NCI-H1436 (cell line): ENCODE measurements at regions not wholly inside any gene's neighbourhood (a gene's known extent, or its start where the extent isn't known, plus 50 kb on each side); places are given as distances from the start of the nearest gene placed in this dataset.

ENCODE experiments used
- DNase-seq: peaks from one replicate; lab custom pipeline; 2025; lab: John Stamatoyannopoulos, UW

DNA sequence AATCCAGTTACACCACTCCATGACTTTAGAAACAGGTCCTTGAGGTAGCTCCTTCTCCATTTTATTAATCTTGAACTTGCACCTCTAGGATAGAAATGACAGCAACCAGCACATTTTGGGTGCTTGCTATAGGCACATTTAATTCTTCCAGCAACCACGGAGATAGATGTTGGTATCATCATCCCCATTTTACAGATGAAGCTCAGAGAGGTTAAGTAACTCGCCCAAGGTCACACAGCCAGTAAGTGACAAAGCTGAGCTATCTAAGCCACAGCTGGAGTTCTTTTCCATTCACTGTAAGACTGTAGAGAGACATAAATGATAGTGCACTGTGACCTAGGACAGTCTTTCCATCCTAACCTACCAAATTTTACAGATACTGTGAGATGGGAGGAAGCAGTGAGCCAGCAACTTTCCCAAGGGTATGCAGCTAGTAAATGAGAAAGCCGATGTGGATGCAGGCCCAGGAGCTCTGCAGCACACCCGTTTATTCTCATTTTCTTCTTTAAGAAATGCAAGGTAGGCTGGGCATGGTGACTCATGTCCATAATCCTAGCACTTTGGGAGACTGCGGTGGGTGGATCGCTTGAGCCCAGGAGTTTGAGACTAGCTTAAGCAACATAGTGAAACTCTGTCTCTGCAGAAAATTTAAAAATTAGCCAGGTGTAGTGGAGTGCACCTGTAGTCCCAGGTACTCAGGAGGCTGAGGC lies 103.2 kb downstream of the TBX5 start:
- DNase-seq, result no peak

DNA sequence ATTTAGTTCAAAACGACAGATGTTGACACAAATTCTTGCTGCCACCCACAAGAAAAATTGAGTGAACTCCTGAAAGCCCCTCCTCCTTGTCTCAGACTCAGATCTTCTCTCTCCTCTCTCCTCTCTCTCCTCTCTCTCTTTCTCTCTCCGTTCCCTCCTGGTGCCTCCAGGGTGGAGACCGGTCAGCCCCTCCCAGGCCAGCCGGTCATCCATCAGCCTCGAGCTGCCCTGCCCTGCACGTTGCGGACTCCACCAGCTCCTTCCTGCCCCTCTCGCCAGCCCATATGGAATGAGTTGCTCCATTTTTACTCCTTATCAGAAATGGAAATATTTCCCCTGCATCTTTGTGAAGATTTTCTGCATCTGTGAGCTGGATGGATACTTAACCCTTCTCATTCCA lies 103.8 kb downstream of the TBX5 start:
- DNase-seq, result no peak

GRCh38 chr12:114294303-114294685 lies 111.7 kb downstream of the TBX5 start:
- DNase-seq, result no peak

DNA sequence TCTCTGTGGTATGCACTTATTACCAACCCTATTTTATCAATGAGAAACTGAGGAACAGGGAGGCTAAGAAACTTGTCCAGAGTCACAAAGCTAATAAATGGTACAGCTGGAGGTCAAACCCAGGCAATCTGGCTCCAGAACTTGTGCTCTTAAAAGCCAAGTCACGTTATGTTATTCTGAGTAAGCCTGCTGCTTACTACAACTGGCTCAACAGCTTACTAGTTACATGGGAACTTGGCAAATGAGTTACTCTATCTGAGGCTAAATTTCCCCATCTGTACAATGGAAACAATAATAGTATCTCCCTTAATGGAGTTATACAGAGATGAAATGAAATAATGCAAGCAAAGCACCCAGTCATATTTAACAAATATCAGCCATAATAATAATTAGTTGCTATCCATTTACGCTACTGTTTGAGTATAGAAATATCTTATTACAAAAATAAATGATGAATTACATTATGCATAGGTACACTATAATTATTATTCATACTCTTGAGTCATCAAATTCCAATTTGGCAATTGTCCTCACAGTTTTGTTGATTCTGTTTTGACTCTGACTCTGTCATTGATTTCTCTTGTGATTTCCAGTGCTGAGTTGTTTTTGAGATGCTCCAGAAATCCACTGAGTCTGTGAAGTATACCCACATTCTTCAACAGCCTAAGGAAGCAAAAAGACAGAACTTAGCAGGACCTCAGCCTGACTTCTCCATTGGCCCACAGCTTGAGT lies 112.2 kb downstream of the TBX5 start:
- DNase-seq, result no peak

GRCh38 chr12:114293073-114293472 lies 112.9 kb downstream of the TBX5 start:
- no peak for DNase-seq

DNA sequence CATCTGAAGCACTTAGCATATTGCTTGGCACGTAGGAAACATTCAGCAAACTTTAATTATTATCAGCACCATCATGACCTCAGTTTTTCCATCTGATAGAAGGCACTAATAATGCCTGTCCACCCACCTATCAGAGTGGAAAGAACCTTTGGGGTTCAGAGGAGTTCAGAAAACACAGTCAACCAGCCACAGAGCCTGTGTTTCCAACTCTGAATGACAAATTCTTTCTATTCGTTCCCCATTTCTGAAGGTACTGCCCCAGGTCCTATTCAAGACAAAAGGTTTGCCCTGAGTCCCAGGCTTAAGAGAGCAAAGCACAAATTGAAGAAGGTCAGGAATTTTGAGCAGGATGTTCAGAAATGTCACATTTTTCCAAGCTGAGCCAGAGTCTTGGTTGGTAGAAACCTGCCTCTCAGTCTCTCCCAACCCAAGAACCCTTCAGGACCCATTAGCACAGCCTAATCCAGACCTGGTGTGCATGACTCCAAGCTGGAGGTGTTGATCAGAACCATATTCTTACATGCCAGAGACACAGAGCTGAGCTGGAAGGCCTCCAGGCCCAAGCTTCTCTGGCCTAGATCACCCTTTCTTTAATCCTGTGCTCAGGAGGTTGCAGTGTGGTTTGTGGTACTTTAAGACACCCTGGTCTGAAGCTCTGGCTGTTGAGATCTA lies 114.4 kb downstream of the TBX5 start:
- no peak for DNase-seq

DNA sequence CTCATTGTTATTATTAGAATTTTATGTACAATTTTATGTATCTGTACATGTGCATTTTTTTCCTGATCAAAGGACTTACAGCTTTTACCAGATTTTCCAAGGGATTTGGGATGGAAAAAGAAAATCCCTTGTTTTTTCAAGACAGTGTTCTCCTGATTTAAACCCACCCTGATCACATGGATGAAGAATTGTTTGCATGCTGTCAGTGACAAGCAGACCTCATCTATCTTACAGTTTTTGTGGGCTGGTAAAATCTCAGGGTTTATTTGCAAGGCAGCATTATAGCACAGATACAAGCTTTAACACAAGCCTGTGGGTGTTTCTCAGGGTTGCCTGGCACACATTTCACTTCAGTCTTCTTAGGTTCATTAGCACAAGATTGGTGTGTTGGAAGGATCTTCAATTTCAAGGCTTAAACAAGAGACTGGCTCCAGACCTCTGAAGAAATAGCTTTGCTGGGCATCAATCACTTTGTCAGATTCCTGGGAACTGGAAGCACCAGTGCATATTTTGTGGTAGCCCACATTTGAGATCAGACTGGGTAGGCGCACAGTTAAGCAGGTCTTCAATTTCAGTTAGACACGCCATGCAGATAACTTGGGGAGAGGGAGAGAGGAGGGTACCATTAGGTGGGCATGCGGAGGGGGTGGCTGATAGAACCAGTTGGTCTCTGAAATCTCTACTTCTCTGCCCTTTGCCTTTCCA lies 118.0 kb downstream of the TBX5 start:
- no peak for DNase-seq

DNA sequence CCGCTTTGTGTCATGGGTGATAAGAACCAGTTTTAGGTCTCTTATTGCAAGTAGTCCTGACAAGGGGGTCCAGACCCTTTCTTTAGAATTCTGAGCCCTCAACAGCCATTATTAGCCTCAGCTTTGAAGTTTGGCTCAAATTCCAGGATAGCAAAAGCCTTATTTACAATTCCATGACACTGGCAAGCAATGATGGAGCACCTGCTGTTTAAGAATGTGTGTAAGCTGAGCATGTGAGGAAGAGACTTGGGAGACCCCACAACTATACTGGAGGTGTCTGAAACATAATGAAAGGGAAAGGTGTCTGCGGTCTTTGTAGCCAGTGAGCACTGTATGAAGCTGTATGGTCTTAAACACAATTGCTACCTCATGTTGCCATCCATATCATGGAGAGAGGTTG lies 119.8 kb downstream of the TBX5 start:
- no peak for DNase-seq

- no peak for DNase-seq
Measured at GRCh38 chr12:114285554-114285953, 120.4 kb downstream of the TBX5 start.

DNA sequence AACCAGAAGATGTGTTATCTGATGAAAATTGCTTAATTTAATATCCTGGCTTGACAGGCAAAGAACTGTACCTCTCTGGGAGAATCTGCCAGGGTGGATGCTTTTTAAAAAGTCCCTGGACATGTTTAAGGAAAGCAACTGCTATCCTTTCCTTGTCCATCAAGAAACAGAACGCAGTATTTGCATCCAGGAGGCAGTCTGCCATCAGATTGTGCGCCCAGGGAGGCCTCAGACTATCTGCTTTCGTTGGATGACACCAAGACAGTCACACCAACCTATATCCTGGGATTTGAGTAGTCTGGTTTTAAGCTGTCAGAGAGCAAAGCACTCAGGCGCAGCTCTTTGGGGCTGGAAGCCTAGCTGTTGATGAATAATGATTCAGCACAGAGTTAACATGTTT lies 121.9 kb downstream of the TBX5 start:
- DNase-seq, result no peak

DNA sequence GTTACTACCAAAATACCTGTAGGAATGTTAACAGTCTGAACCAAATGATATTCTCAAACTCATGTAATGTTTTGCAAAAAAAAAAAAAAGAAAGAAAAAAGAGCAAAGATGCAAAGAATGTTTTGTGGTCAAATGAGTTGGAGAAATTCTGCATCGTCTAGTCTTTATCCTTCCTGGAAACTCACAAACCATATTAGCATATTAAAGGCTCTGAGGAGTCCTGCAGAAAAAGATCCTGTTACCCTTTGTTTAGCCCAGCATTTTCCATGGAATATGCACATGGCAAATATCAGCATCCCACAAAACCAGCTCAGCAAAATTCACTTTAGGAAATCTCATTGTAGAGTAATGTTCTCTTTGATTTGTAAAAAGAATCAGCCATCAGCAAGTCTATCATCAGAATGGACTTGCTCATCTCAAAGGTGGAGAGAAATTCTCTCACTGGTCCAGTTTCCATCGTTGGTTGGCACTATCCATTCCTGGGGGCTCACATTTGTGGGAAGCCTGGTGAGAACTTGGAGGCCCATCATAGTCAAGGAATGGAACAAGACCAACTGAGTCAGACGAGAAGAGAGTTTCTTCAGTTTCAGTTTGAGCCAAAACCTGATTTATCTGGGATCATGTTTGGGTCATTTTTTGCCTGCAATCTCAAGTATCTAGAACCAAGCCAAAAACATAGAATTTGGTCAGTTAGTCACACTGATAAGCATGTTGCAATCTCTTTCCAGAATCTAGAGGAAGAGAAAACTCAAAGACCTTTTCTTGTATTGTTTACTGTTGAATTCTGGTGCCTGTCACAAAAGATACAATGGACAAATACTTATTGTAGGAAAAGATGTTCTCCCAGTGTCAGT lies 129.8 kb downstream of the TBX5 start:
- DNase-seq, result no peak

DNA sequence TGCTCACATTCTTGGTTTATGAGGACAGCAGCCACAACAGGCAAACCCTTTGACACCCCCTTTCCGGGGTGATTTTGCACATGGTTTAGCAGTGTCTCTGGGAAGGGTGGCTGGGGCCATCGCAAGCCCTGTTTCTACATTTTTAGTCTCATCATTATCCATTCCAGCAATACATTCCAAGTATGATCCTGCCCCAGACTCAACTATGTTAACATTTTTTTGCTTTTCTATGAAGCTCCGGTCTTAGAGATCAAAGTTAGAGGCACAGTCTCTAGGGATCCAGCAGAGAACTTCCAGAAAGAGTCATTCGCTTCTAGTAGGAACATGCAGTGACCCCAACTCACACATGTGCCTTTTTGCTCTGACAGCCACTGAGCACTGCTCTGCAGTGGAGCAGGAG lies 130.9 kb downstream of the TBX5 start:
- DNase-seq, result no peak

GRCh38 chr12:114274131-114274530 lies 131.8 kb downstream of the TBX5 start:
- no peak for DNase-seq

DNA sequence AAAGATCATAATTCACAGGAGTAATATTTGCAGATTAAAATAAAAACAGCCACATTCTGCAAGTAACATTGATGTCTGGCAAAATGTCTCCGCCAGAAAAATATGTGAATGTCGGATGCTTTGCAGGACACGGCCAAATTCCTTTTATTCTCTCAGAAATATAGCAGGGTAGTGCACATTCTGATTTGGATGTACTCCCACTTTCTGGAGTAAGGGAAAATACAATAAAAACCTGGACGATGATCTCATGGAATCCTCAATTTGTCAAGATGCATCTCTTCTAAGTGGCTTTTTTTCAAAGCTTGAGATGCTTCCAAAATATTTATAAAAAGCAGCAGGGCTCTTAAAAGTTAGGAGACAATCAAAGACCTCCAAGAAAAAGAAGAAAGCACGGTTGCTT lies 133.3 kb downstream of the TBX5 start:
- no peak for DNase-seq

DNA sequence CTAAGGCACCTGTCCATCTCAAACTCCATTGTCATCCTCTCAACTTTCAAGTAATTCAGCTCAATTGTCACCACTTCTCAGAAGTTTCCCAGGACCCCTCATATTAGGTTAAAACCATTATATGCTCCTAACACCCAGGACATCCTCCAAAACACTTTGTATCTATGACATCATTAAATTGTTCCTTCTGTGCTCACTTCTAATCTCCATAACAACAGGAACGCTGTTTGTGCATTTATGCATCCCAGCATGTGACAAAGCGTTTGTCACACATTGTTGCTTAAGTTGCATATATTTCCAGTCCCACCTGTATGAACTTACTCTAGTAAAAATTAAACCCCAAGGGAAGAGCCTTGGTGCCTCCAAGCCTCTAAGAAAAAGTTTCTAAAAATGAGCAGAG lies 133.9 kb downstream of the TBX5 start:
- no peak for DNase-seq

DNA sequence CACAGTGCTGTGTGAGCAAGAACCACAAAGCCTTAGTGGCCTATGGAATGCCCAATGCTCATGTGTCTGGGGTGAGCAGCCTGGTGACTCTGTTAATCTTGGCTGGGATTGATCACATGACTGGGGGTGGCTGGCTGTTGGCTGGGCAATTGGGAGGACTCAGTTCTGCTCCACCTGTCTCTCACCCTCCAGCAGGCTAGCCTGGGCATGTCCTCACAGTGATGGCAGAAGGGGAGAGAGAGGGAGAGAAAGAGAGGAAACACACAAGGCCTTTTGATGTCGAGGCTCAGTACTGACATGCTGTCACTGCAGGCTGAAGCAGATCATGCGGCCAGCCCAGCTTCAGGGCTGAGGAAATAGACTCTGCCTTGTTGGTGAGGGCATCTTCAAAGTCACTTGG lies 136.8 kb downstream of the TBX5 start:
- DNase-seq, result no peak

DNA sequence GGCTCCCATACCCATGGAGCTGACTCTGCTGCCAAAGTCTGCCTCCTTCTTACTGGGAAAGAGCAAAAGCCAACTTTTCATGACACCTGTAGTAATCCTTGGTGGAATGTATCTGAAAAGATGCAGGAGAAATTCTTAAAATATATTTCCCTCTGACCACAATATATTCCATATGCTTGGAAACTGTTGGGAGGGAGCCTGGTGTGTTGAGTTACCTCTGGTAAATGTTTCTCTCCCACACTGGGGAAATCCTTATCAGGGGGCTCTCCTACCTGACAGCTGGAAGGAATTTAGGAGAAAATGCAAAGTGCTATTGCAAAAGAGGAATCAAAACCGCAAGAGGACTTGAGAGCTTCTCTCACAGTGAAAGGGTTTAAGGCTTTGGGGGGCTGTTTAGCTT lies 139.4 kb downstream of the TBX5 start:
- no peak for DNase-seq

DNA sequence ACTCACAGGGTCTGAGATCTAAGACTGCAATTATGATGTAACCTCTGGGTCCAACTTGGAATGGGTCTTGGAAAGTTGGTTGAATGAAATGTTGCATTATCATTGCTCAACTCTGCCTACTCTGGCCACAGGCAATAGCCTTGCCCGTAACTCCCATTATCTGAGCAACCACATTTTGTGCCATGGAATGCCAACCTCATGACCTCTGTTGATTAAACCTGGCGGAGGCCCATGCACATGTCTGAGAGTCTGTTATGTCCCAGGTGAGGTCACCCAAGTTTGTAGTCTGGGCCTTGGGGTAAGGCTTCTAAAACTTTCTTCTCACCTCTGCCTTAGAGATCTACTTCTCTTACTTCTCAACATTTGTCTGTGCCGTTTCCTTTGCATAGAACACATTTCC lies 140.9 kb downstream of the TBX5 start:
- no peak for DNase-seq

DNA sequence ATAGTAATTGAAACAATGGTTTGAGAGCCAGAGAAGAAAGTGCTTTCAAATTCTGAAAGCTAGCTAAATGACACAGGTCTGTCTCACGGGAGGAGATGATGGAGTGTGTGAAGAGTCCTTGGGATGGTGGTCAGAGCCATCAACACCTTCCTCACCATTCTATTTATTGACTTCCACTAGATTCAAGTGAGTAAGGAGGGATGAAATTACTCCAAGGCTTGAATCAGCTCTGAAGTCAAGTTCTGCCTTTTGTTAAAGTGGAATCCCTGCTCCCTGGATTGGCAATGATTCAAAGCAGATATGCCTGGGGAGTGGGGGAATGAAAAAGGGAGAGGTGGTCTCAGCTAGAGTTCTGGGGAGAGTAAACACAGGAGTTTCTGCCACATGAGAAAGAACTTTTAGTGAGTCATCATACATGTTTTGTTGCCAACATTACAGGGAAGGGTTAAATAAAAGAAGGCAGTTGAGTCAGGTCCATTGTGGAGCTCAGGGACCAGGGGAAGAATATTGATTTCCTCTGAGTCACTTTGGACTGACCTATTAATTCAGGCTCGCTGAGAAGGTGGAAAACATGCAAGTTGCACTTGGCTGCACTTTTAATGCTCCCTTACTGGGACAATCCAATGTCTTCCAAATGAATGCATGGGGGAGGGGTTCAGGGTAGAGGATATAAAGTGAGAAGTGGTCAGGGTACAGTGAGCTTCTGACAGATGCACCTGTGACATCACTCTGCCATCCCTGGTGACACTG lies 142.7 kb downstream of the TBX5 start:
- DNase-seq, result no peak

DNA sequence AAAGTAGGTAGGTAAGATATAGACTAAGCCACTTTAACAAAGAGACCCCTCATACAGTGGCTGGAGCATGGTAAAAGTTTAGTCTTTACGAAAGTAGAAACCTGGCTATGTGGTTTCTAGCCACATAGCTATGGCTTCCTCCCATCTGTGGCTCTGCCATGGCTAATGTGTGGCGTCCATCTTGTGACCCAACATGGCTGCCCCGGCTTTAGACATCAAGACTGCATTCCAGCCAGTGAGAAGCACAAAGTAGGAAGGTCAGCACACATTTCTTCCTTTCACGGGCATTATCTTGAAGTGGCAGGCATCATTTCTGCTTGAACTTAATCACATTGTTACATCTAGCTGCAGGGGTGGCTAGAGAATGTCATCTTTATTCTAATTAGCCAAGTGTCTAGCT lies 148.3 kb downstream of the TBX5 start:
- DNase-seq, result no peak

DNA sequence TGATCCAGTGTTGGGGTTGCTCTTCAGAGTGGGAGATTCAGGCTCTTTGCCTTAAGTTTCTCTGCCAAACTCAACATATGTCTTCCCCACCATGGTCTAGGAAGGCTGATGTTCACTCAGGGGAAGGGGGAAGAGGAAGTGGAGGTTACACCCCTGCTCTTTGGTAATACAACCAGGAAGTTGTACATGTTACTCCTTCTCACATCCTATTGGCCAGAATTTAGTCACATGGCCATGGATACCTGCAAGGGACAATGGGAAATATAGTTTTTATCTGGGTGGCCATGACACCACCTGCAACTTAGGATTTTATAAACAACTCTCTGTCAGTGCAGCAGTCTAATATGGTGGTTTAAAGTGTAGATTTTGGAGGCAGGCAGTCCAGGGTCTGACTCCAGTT lies 150.9 kb downstream of the TBX5 start:
- no peak for DNase-seq
